DLD1 (cell line): ENCODE measurements at regions not wholly inside any gene's neighbourhood (a gene's known extent, or its start where the extent isn't known, plus 50 kb on each side); places are given as distances from the start of the nearest gene placed in this dataset.
"Not testable (repeated sequence)": the region's sequence is repeated elsewhere in the genome, so short reads cannot be mapped to it uniquely, and the experiment has no call there.

Experiments
- in situ Hi-C: cut with HindIII; loops from 2 replicates; pipeline ENCODE4 v1.10.0; 2017; ENCODE audit warnings: low sequenced_read_pairs

DNA sequence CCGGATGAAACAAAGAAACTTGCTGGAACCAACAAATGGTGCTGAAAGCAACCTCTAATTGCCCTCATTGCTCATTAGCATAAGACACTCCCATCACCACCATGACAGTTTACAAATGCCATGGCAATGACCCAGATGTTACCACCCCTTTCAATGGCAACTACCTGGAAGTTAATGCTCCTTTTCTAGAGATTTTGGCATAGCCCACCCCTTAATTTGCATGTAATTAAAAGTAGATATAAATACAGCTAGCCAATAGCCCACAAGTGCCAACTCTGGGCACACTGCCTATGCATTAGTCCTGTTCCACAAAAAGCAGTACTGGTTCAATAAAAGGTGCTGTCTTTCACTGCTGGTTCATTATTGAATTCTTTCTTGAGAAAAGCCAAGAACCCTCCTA is 410.3 kb upstream of the PPP1R2C start:
- in situ Hi-C loops = no loop called here

DNA sequence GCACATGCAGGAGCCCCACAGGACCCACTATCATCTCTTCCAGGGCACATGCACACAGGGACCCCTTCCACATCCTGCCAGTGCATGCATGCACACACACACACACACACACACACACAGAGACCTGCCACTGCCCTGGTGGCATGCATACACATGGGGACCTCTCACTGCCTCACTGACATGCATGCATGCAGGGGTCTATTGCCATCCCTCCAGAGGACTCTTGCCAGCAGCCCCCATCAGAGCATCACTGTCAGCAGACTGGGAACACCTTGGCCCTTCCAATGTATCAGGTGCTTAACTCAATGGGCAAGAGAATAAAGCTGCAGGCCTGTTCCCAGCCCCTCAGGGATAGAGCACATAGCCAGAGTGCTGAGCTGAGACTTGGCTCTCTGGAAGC is 433.6 kb upstream of the PPP1R2C start:
- in situ Hi-C loops = no loop called here

DNA sequence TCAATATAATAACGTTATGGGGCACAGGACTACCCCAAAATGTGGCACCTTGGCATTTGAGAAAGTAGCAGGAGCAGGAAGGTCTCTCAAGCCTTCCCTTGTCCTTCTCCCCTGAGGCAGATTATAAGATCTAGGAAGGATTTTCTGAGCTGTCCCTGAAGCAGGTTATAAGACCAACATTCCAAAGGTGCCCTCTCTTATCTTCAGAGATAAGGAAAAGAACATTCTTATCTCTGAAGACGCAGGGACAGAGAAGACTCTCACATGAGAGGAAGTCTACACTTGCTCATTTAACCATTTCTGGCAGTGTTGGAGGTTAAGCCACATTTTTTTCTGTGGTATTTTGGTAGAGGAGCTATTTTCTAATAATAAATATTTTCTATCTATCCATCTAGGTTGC is 437.9 kb upstream of the MAOA start:
- in situ Hi-C loops = no loop called here

DNA sequence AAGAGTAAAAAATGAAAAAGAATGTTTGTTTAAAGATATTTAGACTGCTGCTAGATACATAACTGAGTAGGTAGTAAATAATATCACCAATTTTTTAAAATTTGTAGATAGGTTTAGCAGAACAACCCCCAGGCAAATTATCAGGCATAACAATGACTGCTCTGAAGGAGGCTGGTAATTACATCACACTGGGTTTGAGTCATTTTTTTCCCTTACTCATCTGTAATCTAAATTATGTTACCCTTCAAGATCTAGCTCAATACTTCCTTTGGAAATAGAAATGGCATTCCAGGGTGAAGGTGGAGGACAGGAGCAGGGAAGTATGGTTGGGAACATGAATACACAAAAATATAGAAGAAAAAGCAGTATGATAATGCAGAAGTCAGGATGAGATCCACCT is 431.6 kb upstream of the MAOA start:
- in situ Hi-C loops = no loop called here

DNA sequence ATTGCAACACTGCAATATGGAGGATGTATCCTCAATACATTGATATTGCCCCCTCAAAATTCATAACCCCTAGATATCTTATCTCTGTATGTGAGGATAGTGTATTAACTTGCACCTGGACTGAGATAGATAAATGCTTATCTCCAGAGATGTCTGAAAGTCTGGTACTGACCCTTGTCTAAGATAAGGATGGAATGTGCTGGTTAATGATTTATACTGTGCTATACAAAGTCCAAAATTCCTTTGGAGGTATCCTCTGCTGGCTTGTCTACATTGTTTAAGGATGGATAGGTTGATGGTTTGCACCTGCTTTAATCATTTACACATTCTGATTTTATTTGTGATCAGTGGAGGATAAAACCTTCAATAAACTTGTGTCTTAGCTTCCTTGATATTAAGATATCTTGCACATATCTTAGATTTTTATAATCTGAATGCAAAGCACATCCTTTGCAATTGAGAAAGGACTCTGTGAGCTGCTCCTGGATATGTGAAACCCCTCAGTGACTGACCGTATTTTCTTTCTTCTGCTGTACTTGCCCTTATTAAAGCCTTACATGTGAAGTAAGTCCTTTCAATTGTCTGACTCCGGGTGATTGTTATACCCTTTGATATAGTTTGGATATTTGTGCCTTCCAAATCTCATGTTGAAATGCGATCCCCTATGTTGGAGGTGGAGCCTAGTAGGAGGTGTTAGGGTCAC is 430.3 kb upstream of the MAOA start:
- in situ Hi-C loops = no loop called here

GRCh38 chrX:43238461-43238945 is 417.6 kb upstream of the MAOA start:
- in situ Hi-C loops = no loop called here

- in situ Hi-C loops = no loop called here
Measured at GRCh38 chrX:43239356-43239755, 416.7 kb upstream of the MAOA start.

DNA sequence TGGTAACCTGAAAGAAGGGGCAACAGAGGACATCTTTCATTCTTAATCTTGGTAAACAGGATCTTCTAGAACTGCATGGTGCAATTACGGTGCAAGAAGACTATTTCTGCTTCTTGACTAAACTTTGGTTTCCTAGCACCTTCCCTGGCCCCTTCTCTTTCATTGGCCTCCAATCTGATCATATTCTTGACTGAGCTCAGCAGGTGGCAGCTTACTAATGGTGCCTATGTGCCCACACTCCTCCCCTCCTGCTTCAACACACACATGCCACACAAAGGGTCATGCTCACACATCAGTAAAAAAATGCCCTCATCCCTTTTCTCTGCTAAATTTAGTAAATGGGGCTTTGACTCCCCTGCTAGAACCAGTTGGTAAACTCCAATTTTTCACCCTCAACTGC is 400.5 kb upstream of the MAOA start:
- in situ Hi-C loops = no loop called here

DNA sequence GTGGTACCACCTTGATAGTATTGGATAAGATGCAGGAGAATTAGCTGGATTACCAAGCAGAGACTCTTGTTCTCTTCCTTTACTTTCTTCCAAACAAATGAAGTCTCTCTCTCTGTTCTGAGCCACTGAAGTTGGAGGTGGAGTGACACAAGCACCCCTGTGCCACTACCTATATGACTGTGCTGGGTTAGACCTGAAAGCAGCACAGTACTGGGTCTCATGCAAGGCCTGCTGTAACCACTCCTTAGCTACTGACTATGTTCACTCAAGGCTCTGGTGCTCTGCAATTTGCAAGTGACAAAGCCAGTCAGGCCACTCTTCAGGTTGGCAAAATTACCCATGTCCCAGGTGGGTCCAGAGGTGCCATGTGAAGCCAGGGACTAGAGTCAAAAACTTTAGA is 389.6 kb upstream of the MAOA start:
- in situ Hi-C loops = no loop called here

DNA sequence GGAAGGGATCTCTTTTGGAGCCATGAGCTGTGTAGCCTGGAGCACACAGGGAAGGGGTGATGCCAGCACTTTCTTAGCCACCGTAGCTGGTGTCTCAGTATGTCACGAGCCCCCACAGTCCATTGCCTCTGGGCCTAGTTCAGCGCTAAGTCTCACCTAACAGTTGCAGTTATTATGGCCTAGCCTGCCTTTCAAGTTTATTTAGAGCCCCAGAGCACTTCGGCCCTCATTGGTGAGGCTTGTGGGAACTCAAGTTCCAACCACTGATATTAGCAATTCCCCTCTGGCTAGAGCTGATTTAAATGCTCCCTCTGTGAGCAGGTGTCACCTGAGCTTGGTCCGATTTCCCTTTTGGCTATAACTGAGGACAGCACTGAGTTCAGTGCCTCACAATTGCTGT is 388.4 kb upstream of the MAOA start:
- in situ Hi-C loops = no loop called here

DNA sequence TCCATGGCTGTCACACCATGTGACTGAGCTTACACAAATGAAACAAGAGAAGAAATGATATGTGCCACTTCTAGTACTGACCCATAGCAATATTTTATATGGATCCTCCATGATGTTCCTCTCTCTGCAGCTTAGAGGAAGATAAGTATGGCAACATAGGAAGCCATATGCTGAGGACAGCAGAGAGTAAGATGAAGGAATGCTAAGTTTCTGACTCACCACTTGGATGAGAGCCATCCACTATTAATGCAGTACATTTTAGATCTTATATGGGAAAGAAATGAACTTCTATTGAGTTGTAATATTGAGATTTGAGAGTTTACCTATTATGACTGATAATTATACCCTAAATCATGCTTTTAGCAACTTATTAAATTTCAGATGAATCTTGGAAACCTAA is 386.9 kb upstream of the MAOA start:
- in situ Hi-C loops = no loop called here

- in situ Hi-C loops = no loop called here
Measured at GRCh38 chrX:43277879-43278278, 378.2 kb upstream of the MAOA start.

- in situ Hi-C loops = no loop called here
Measured at GRCh38 chrX:43278440-43278839, 377.7 kb upstream of the MAOA start.

DNA sequence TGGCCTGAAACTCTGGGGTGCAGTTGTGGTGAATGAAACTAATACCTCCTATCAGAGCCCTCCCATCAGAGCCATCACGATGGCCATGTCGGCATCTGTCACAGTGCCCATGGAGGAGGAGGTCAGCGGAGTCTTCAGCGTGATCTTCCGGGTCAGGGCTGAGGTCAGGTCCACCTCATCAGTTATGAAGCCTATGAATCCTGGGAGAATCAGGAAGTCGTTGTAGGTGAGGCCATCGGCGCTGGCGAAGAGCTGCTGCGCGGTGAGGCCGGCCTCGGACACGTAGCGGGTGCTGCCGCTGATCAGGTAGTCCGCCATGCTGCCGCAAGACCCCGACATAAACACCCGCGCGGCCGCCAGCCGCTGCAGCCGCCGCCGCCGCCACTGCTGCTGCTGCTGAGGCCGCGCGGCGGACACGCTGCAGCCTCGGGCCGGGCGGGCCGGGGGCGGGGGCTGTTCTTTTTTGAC is 376.7 kb upstream of the MAOA start:
- in situ Hi-C loops = no loop called here

- in situ Hi-C loops = no loop called here
Measured at GRCh38 chrX:43283187-43283586, 372.9 kb upstream of the MAOA start.

DNA sequence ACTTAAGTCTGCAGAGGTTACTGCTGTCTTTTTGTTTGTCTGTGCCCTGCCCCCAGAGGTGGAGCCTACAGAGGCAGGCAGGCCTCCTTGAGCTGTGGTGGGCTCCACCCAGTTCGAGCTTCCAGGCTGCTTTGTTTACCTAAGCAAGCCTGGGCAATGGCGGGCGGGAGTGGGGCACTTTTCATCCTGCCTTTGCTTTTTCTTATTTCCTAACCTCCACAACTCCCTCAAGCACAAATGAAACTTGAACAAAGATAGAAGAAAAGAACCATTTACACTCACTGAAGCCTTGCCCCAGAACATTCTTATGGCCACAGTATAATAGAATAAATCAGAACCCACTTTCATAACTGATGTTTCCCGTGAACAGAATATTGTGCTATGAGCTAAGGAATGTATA is 344.5 kb upstream of the MAOA start:
- in situ Hi-C loops = not testable (repeated sequence)

- in situ Hi-C loops = no loop called here
Measured at GRCh38 chrX:43313035-43313434, 343.1 kb upstream of the MAOA start.

GRCh38 chrX:43314525-43314924 is 341.6 kb upstream of the MAOA start:
- in situ Hi-C loops = no loop called here

DNA sequence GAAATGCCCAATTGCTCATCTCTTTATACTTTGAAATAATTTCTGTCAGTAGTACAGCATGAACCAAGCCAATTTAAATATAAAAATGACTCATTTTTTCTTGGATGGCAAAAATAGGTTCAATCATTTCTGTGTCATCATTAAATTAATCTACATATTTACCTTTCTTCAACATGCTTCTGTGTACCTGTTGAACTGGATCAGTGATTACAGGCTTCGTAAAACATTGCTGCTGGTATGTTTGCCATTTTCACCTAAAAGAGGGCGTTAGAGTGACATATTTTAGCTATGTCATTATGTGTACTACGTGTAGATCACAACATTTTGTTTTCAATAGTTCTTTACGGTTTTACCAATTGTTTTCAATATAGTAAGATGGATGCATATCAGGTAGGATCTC is 340.5 kb upstream of the MAOA start:
- in situ Hi-C loops = no loop called here

DNA sequence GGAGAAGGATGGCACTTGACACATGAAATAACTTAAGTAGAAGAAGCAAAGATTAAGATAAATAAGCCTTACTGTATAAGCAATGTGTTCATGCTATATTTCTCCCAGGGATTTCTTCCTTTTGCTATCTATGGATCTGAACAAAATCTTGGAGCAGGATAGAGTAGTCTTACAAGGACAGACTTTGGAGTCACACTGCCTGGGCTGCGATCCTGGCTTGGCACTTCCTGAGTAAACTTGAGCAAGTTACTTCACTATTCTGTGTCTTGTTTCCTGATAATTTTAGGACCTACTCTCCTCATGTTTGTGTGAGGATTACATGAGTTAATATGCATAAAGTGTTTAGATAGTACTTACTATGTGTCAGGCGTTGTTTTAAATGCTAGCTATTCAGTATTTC is 340.0 kb upstream of the MAOA start:
- in situ Hi-C loops = no loop called here

DNA sequence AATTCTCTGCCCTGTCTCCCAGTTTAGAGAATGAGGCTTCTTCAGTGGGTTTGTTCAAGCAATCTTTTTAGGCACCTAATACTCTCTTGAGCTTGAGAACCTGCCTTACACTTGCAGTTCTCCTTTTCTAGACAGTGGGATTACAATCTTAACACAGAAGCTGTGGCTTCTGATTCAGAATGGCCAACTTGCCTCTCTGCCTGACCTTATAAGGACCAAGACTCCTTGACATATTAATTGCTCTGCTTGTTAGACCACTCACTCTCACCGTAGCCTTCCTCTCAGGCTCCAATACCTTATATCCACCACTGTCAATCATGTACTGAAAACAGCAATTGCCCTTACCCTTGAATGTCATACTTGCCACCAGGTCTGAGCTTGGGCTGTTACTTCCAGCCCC is 338.7 kb upstream of the MAOA start:
- in situ Hi-C loops = no loop called here

DNA sequence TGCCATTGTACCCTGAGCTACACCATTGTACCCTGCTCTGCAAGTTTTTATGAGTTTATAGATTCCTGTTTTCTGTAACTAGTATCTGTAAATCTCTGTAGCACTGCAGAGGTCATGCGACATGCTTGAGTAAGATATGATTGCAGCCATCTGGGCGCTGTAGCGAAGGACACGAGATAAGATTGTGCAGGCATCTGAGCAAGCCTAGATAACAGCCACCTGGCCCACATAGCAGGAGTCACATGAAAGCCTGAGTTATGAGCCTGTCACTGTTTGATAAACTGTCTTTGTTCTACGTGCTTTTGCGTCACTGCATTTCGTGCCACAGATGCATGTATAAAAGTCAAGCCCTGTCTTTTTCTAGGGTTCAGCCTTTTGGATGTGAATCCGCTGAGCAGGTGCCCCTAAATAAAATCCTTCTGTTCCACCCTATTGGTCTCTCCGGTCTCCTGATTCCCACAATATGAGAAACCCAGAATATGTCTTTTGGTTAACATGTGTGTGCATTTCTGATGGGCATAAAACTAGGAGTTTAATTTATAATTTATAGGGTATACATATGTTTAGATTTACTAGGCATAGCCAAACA is 327.6 kb upstream of the MAOA start:
- in situ Hi-C loops = no loop called here

GRCh38 chrX:43333543-43333942 is 322.6 kb upstream of the MAOA start:
- in situ Hi-C loops = no loop called here
